ENCODE measurements at regions not wholly inside any gene's neighbourhood (a gene's known extent, or its start where the extent isn't known, plus 50 kb on each side); places are given as distances from the start of the nearest gene placed in this dataset.

DNA sequence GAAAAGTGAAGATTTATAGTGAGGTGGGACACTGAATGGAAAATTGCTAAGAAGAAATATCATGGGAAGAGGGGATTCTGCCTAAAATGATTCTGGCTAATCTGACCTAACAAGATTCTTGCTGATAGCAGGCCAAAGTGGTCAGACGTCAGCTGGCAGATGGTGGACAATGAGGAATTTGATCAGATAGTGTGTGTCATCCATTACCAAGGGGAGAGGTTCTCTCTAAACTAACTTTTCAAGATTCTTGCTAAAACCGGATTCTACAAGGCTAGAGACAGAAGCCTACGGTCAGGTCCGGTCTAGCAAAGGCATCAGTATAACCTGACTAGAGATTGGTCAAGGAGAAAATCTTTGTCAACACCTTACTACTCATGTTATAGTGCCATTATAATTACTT lies 306.0 kb downstream of the ZNF608 start:
- TF ChIP-seq, protein P1, sequence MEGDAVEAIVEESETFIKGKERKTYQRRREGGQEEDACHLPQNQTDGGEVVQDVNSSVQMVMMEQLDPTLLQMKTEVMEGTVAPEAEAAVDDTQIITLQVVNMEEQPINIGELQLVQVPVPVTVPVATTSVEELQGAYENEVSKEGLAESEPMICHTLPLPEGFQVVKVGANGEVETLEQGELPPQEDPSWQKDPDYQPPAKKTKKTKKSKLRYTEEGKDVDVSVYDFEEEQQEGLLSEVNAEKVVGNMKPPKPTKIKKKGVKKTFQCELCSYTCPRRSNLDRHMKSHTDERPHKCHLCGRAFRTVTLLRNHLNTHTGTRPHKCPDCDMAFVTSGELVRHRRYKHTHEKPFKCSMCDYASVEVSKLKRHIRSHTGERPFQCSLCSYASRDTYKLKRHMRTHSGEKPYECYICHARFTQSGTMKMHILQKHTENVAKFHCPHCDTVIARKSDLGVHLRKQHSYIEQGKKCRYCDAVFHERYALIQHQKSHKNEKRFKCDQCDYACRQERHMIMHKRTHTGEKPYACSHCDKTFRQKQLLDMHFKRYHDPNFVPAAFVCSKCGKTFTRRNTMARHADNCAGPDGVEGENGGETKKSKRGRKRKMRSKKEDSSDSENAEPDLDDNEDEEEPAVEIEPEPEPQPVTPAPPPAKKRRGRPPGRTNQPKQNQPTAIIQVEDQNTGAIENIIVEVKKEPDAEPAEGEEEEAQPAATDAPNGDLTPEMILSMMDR (IDR thresholded peaks at IDR 0.05): no peak
- no peak for TF ChIP-seq POLR2A (IDR thresholded peaks at IDR 0.05)
